M059J (cell line): ENCODE measurements at regions not wholly inside any gene's neighbourhood (a gene's known extent, or its start where the extent isn't known, plus 50 kb on each side); places are given as distances from the start of the nearest gene placed in this dataset.

Source experiments
- DNase-seq: peaks from one replicate; pipeline ENCODE4 v3.0.0-alpha.2; 2012; ENCODE audit warnings: low read depth

DNA sequence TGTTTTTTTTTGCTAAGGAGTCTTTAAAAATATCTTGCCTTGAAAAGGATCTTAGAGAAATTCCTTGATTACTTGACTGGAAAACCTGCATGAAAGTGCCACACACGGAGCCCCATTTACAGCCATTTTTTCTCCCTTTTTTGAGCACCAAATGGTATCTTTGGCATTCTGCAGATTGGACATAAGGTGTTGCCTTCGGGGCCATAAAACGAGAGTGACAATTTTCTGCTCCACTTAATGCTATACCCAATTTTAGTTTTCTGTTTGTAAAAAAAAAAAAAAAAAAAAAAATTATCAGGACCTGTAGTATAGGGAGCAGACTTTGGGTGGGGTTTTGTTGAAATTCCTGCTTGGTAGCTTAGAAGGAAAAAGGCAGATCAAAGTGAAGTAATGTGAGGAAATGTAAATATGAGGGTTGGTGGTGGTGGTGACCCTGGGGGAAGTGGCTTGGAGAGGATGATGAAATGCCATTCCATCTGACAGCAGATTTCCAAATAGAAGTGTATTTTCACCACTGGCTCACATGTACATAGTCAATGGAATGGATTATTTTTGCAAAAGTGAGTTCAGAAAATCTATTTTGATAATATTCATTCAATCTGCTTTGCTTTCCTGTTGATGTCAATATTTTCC lies 212.1 kb upstream of the SOX4 start:
- peak; percentile 41 for DNase-seq

DNA sequence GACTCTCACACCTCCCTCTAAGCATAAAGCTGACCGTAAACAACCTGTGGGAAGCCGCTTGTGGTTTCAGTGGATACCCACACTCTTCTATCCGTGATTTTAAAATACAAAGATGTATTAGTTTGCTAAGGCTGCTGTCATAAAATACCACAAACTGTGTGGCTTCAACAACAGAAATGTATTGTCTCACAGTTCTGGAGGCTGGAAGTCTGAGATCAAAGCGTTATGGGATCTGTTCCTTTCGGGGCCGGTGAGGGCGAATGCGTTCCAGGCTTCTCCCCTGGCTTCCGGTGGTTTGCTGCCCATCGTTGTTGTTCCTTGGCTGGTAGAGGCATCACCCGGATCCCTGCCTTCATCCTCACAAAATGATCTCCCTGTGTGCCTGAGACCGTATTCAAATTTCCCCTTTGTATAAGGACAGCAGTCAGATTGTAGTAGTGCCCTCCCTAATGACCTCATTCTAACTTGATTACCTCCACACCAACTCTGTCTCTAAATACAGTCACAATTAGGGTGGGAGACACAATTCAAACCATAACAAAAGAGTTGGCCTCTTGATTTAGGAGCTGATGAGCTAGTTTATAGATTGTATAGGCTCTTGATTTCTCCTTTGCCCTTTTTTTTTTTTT lies 210.6 kb upstream of the SOX4 start:
- peak; percentile 31 for DNase-seq

DNA sequence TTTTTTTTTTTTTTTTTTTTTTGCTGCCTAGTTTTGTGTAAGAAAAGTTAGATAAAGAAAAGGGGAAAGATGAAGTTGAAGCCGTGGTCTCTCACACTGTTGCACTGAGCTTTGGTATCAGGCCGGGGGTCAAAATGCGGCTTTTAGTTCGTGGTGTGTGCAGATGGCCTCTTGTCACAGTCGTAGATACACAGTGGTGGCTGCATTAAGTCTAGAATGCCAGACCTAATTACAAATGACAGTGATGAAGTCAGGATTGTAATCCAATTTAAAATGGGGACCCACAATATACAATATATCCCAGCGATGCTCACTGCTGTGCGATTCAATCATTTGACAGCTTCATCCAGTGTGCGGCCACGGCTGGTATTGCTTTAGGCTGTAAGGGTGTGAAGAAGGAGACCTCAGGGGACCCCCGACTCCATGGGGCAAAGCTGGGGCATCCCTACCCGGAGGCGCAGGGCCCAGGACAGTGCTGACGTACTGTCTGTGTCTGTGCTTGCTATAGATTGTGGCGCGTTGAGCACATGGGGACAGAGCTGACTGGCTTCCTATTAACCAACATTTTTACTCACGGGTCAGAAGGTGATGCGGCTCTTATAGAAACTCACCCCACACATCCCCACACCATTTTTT lies 210.0 kb upstream of the SOX4 start:
- no peak for DNase-seq

DNA sequence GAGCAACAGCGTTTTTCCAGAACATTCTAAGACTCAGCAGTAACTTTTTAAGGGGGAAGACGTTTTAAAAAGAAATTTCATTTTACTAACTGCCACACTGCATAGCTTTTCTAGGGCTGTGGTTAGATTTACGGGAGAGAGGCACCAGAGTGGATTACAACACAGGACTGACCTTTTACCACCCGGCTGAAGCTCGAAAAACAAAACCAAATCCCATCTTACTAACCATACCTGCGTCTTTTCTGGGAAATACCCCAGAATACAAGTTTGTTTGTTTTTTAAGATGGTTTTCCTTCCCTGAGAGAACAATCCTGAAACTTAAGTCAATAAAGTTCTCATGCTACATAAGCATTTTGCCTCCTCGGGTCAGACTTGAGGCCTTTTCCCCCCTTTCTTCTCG lies 209.3 kb upstream of the SOX4 start:
- DNase-seq = peak; percentile 74

DNA sequence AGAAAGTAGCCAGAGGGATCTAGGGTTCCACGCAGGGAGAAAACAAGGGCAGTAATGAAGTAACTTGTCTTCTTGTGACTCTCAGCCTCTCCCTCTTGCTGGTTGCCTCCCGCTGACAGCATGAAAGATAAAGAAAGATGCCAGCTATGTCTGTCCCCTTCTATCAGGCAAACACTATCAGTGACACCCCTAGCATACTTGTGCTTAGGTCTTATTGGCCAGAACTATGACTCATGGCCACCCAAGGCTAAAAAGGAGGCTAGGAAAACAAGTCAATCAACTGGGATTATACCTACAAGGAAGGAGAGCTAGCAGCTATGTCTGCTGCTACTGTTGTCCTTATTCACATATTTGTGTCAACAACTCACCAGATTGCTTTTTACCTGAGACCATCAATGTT lies 206.8 kb upstream of the SOX4 start:
- DNase-seq = peak; percentile 72

DNA sequence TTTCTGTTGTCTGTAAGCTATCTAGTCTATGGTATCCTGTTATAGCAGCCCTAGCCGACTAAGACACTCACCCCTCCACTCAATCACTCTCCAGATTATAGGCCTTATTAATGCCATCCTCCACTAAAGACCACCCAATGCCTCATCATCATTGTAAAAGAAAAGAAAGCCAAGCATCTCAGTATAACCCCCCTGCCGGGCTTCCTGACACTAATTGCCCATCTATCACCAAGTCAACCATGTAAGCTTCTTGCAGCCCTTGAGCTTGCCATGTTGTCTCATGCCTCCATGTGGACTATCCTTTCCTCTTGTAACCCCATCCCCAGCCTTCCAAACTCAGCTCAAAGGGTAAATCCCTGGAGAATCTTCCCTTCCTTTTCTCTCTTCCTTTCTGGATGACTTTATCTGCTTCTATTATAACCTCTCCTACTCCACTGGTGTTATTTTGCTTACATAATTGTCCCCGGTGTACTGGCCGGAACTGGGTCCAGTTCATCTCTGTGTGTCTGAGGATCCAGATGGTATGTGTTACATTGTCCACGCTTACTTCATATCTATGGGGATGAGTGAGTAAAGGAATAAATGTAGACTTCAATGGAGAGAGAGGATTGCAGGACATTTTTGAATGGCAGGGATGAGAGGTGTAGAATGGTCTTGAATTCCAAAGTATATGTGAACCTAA lies 202.9 kb upstream of the SOX4 start:
- no peak for DNase-seq

DNA sequence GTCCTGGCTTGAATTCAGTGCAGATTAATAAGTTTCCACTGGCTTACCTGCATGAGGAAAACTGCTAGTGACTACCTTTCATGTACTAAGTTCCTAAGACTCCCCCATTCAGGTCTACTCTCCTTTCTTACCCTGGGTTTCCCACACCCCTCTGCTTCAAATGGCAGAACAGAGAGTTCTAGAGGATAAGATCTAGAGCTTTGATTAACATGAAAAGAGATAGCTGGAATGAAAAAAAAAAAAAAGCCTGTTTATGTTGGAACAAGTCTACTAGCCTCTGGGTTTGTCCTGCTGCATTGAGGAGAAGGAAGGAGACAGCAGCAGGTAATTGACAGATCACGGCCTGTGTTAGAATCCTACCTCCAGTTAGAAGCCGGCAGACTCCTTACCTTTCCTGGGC lies 201.4 kb upstream of the SOX4 start:
- DNase-seq = no peak

DNA sequence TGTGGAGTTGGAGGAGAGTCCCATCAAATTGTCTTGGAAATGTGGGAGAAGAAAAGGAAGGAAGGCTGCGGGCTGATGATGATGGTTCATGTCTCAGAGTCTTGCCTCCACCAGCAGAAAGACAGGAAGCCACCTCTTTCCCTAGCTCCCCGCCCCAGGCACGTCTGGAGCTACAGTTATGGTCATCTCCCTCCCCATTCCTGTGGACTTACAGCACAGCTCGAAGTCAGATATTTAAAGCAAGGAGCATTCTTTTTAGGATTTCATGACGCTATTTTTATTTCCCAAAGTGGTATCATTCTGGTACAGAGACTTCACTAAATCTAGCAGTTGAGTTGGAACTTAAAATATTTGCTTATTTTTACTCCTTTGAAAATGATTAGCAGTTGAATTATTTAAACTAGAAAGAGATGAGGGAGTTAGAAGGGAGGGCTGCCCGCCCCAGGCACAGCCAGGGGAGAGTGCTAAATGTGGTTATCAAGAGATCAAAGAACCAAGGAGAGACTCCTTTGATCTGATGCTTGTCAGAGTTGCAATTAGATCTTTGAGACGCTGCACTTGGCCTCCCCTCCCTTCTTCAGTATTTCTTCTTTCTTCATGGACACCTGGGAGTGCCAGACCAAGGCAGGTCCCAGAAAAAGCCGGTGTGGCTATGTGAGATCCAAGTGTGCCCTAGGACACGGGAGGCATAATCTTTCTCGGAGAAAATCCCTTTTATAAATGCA lies 199.9 kb upstream of the SOX4 start:
- no peak for DNase-seq

DNA sequence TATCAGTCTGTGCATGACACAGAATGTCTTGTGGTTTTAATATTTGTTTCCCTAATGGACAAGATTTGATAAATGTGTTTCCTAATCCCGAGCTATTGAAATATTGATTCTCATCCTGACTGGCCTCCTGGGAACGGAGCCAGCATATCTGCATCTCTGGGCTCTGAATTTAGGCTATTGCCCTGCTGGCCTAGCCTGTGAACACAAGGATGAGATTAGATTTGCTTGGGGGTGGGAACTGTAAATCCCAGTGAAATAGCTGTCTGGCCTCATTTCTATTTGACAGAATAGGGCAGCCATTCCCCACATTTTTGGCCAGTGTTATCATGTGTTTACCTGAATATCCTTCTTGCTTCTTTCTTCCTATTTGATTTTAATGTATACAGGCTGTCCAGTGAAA lies 198.4 kb upstream of the SOX4 start:
- peak; percentile 28 for DNase-seq

DNA sequence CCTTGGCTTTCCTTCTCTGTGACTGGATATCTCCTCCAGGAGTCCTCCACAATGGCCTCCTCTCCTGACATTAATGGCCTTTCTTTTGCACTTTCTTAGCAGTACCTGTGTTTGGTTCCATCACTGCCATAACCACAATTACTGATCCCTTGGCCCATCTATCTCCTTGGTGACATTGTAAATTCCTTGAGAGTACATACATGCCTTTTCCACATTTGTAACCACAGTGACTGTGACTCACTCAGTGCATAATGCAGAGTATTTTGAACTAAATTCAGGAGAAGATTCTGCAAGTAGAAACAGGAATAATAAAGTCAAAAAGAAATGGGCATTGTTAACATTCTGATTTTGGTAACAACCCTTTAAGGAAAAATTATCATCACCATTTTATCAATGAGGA lies 197.2 kb upstream of the SOX4 start:
- peak; percentile 90 for DNase-seq

DNA sequence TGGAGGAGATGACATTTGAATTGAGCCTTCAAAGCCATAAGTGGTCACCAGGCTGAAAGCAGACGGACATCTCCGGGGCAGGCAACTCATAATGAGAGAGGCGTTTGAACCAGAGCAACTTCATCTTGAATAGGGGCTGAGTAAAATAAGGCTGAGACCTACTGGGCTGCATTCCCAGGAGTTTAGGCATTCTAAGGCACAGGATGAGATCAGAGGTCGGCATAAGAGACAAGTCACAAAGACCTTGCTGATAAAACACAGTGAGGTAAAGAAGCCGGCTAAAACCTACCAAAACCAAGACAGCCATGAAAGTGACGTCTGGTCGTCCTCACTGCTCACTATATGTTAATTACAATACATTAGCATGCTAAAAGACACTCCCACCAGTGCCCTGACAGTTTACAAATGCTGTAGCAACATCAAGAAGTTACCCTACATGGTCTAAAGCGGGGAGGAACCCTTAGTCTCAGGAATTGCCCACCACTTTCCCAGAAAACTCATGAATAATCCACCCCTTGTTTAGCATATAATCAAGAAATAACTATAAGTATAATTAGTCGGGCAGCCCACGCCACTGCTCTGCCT lies 194.7 kb upstream of the SOX4 start:
- no peak for DNase-seq

DNA sequence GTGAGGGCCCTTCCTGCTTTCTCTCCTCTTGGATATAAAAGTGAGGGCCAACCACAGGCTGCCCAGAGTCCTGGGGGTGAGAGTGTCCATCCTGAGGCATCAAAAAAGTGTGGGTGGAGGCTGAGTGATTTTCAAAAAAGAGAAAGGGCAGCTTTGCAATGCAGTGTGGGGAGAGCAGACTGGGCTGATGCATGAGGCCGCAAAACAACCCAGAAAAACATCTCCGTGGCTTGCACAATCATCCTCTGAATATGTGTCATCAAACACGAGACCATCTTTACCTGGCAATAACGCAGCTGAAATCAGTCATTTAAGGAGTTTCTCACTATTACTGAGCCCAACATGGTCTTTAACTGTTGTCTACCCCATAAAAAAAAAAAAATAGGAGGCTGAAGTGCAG lies 191.2 kb upstream of the SOX4 start:
- DNase-seq = peak; percentile 52

DNA sequence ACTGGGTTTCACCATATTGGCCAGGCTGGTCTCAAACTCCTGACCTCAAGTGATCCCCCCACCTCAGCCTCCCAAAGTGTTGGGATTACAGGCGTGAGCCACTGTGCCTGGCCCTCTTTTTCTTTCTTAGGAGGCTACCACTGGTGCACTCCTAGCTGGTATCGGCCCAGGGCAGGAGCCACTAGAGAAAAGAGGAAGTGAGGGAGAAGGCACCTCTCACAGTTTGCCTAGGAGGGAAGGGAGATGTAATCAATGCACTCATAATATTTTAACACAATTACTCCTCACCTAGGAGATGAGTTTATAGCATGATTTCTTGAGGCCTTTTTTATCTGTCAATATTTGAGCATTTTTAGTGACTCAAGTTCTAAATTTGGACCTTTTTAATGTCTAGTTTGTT lies 189.0 kb upstream of the SOX4 start:
- DNase-seq = no peak

DNA sequence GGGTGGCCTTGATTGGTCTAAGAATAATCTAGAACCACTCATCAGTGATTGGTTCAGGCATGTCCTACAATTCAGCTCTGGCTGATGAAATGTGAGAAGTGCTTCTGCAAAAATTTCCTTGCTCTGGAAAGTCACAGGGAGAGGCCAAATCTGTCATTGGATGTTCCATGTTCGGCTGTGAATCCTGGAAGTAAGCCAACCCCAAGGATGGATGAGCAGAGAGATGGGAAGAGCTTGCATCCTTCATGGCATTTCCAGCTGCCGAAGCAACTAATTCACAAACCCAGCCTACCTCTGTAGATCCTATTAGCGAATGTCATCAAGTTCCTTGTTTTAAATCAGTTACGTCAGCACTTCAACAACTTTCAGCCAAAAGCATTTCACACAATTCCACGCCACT lies 187.2 kb upstream of the SOX4 start:
- no peak for DNase-seq

DNA sequence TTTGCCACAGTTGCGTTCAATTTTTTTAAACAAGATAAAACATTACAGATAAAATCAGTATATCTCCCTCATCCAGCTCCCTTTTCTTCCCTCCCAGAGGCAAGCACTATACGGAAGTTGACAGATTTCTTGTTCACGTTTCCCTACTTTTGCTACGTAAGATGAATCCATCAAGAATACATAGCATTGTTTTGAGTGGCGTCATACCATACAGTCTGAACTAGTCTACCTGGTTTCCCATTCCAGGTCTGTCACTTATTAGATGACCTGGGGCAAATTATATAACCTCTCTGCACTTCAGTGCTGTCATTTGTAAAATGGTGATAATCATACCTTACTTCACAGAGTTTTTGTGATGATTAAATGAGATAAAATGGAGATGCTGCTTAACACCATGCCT lies 184.3 kb upstream of the SOX4 start:
- DNase-seq = no peak

DNA sequence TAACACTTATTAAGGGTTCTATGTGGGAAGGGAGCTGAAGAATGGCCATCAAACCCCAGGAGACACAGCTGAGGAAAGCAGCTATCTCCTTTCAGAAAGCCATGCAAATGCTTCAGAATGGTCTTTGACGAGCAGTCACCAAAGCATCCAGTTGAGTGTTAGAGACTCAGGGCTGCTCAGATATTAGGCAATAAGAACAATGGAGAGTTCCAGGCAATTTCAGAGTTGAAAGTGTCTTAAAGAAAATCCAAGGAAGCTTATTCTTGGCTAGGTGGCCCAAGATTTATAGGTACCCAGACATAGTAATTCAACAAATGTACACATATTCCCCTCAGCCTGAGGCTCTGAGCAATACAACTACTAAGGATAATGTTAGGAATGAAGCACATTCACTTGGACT lies 180.1 kb upstream of the SOX4 start:
- no peak for DNase-seq

DNA sequence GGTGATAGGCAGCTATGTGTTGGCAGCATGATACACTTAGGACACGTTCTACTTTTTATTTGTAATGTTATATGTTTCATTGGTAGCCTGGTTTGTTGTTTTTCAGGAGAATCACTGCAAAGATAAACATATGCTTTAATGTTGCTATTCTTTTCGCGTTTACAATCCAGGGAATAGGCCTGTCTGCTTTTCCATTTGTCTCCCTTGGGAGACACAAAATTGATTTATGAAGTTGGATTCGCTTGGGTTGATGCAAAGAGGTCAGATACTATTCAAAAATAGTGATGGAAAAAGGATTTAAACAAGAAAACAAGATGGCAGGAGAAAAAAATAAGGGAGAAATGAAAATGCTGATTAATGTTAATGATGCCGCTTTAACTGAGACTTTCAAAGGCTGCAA lies 179.5 kb upstream of the SOX4 start:
- no peak for DNase-seq

DNA sequence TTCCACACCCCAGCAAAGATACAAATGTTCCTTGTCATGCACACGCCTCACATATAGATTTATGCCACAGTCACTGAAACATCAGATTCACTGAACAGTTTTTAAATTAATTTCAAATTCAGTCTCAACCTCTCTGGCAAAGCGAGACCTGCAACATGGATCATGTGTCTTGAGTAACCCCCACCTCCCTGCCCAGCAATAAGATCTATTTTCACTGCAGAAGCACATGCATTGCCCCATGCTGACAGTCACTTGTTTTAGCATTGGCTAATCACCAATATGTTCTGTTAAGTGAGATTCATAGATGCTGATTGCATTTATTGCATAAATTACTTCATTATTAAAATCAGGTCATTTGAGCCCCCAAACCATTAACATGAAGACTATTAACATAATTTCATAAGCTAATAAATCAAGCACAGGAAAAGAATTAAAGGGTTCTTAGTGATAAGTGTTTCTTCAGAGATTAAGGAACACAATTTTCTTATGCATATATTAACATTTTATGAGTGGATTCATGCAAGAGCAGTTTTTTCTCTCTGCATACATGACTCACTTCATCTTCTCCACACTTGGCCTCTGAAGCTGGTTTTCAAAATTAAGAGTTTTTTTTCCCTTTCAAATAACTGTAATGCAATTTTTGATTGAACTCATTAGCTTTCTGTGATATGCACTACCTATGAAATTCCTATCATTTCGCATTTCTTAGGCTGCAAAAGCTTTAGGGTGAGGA lies 173.2 kb upstream of the SOX4 start:
- no peak for DNase-seq

DNA sequence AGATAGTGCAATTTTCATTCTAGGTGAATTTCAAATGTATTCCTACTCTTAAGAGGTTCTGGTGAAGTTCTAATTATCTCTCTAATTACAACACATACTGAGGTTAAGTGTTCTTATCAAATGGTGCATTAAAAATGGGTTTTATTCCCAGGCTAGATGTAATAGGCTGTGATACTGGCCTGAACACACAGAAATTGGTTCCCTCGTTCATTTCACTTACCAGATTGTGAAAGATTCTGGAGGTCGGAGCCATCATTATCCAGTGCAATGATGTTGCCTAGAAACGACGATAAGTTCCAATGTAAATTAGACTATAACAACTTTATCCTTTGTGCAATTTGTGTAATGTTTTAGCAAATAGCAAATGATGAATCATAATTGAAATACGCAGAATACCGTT lies 172.6 kb upstream of the SOX4 start:
- no peak for DNase-seq

DNA sequence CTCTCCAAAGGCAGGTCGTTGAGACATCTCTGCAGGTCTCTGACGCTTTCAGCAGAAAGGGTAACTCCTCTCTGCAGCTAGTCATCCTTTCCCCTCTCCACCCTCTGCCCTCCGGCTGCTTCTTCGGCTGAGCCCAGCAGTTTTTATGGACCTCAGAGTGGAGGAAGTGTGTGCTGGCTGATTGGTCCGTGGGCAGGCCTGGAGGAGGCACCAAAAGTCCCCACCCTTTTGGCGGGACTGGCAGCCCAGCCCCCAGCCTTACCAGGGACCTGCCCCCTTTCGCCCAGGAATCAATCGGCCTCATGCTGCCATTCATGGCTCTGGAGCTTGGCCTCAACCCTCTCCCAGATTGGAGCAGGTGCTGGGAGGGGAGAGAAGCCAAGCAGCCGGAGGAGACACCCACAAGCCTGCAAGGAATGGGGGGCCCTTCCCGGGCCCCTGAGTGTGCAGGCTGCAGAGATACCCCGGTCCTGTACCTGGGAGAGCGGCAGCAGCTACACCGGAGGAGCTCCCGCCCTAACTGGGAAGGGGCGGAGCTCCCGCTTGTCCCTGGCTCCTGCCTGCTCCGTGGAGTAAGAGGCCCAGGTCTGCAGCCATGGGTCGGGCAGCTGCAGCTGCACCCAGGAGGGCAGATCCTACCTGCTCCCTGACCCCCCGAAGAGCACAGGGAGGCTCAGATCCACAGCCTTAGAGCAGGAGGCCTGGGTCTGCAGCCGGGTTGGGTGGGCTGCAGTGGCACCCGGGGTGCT lies 170.3 kb upstream of the SOX4 start:
- DNase-seq = no peak
